Spinal cord (tissue), 9 donors: ENCODE measurements at regions not wholly inside any gene's neighbourhood (a gene's known extent, or its start where the extent isn't known, plus 50 kb on each side); places are given as distances from the start of the nearest gene placed in this dataset.

Experiments
- DNase-seq, 6 donors: peaks; one replicate each; pipeline versions ENCODE4 v3.0.0 to v3.0.0-alpha.2; 2013 to 2015; ENCODE audit warnings: low spot score in 6 of 6, low read depth in 4 of 6
- H3K27ac ChIP-seq: one replicate; pipeline ENCODE4 v1.5.1; 2013; ENCODE audit warnings: low read depth, low read length, control low read depth
- H3K27me3 ChIP-seq: one replicate; pipeline ENCODE4 v1.6.1; 2013; ENCODE audit warnings: low read length; ENCODE audit not compliant: control insufficient read depth, insufficient read depth
- H3K36me3 ChIP-seq: one replicate; pipeline ENCODE4 v1.6.1; 2013; ENCODE audit warnings: low read length; ENCODE audit not compliant: control insufficient read depth, insufficient read depth
- H3K4me1 ChIP-seq: one replicate; pipeline ENCODE4 v1.6.1; 2013; ENCODE audit warnings: low read length; ENCODE audit not compliant: control insufficient read depth, insufficient read depth
- H3K4me3 ChIP-seq: one replicate; pipeline ENCODE4 v1.5.1; 2013; ENCODE audit warnings: low read depth, low read length, control low read depth
- H3K9me3 ChIP-seq: one replicate; pipeline ENCODE4 v1.6.1; 2013; ENCODE audit warnings: low read length; ENCODE audit not compliant: control insufficient read depth, insufficient read depth
- WGBS: methylation state at CpG from one replicate; pipeline ENCODE4 v1.1.5; 2013; ENCODE audit warnings: missing lambda C conversion rate; ENCODE audit not compliant: insufficient coverage; 5-methylcytosine and 5-hydroxymethylcytosine counted together
- donor health status: healthy.

DNA sequence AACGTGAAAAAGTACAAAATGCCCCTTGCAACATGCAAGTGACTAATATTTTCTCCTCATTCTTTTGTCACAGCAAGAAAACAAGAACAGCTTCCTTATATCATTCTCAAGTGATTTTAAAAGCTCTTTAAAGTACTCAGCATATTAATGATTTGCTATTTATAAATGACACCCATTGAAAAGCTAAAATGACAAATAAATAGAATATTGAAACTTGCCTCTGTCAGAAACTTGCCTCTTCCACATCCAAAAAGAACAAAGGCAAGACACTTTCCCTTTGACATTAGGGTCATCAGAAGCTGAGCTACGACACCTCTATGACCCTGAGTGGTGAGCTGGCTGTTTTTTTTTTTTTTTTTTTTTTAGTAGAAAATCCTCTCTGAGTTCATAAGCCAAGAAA is 339.6 kb upstream of the ITGA1 start:
- H3K27me3 ChIP-seq = no peaks in the 10 kb centered on the region
- H3K36me3 ChIP-seq = no peaks in the 10 kb centered on the region
- no peak overlapping the region for H3K4me3 ChIP-seq
- no peak for DNase-seq
- no peak overlapping the region for H3K27ac ChIP-seq
- H3K9me3 ChIP-seq = no peaks in the 10 kb centered on the region
- H3K4me1 ChIP-seq = no peaks in the 10 kb centered on the region
- no CpG with 5 or more reads among the region's 2 CpGs for WGBS

DNA sequence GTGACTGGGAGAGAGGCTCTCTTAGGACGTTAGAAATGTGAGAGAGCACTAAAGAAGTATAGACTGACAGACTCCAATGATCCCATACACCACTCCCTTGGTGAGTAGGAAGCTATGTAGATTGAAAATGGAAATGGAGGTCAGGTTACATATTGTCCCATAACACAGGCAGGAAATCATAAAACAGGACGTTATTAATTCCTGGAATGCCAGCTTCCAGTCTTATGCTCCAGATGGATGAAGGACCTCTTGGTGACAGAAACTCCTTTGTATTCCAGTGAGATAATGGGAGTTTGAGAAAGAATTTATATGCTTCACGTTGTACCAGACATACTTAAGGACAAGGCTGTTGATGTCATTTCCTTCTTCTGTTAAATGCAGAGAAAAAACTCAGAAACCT is 338.2 kb upstream of the ITGA1 start:
- Histone ChIP-seq H3K27me3 (no peaks in the 10 kb centered on the region), H3K9me3 (no peaks in the 10 kb centered on the region), H3K4me1 (no peaks in the 10 kb centered on the region), H3K27ac (no peak overlapping the region), H3K4me3 (no peak overlapping the region), H3K36me3 (no peaks in the 10 kb centered on the region)
- WGBS = no CpG with 5 or more reads among the region's 3 CpGs
- no peak for DNase-seq

GRCh38 chr5:52452098-52452497 is 335.6 kb upstream of the ITGA1 start:
- WGBS = no CpG with 5 or more reads among the region's 1 CpG
- no peaks in the 10 kb centered on the region for H3K4me1 ChIP-seq
- no peak overlapping the region for H3K27ac ChIP-seq
- DNase-seq = peak in 1 of 6 donors; percentile 48
- H3K4me3 ChIP-seq = no peak overlapping the region
- H3K9me3 ChIP-seq = no peaks in the 10 kb centered on the region
- H3K36me3 ChIP-seq = no peaks in the 10 kb centered on the region
- no peaks in the 10 kb centered on the region for H3K27me3 ChIP-seq

- Histone ChIP-seq H3K36me3 (no peaks in the 10 kb centered on the region), H3K27me3 (no peaks in the 10 kb centered on the region), H3K27ac (no peak overlapping the region), H3K4me3 (no peak overlapping the region), H3K9me3 (no peaks in the 10 kb centered on the region), H3K4me1 (no peaks in the 10 kb centered on the region)
- WGBS = 67% methylated on average over 1 of the region's 2 CpGs
- no peak for DNase-seq
Observed at GRCh38 chr5:52453176-52453575, 334.5 kb upstream of the ITGA1 start.

GRCh38 chr5:52455920-52456319 is 331.8 kb upstream of the ITGA1 start:
- Histone ChIP-seq H3K4me1 (no peaks in the 10 kb centered on the region), H3K4me3 (no peak overlapping the region), H3K9me3 (no peaks in the 10 kb centered on the region), H3K27ac (no peak overlapping the region), H3K27me3 (no peaks in the 10 kb centered on the region), H3K36me3 (no peaks in the 10 kb centered on the region)
- DNase-seq = no peak
- 83% methylated on average over 2 of the region's 2 CpGs for WGBS

DNA sequence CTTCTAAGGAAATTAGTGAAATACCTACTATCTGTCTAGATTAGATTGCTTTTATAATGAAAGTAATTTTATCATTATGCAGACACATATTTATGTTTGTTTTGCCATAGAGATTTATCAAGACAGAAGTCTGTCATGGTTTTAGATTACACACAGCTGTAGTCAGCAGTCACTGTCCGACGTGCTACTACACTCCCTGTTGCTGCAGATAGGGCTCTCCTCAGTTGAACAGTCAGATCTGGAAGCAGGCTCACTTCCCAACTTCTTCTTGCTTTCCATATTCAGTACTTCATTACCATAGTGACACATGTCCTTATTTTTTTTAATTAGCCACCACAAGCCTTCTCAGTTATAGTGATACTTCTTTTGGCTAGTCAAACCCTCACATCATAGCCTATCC is 329.9 kb upstream of the ITGA1 start:
- no peak for DNase-seq
- Histone ChIP-seq H3K27ac (no peak overlapping the region), H3K27me3 (no peaks in the 10 kb centered on the region), H3K9me3 (no peaks in the 10 kb centered on the region), H3K4me1 (no peaks in the 10 kb centered on the region), H3K4me3 (no peak overlapping the region), H3K36me3 (no peaks in the 10 kb centered on the region)
- 50% methylated on average over 2 of the region's 2 CpGs for WGBS

- DNase-seq = peak in 2 of 6 donors; percentile 7 to 70
- H3K9me3 ChIP-seq = no peaks in the 10 kb centered on the region
- no peaks in the 10 kb centered on the region for H3K36me3 ChIP-seq
- no peak overlapping the region for H3K27ac ChIP-seq
- no peak overlapping the region for H3K4me3 ChIP-seq
- no CpG with 5 or more reads among the region's 4 CpGs for WGBS
- H3K4me1 ChIP-seq = no peaks in the 10 kb centered on the region
- no peaks in the 10 kb centered on the region for H3K27me3 ChIP-seq
Observed at GRCh38 chr5:52466113-52466512, 321.6 kb upstream of the ITGA1 start.

- H3K4me3 ChIP-seq = no peak overlapping the region
- H3K36me3 ChIP-seq = no peaks in the 10 kb centered on the region
- H3K4me1 ChIP-seq = no peaks in the 10 kb centered on the region
- H3K9me3 ChIP-seq = no peaks in the 10 kb centered on the region
- no peak for DNase-seq
- H3K27me3 ChIP-seq = no peaks in the 10 kb centered on the region
- no peak overlapping the region for H3K27ac ChIP-seq
- WGBS = 96% methylated on average over 5 of the region's 7 CpGs
Observed at GRCh38 chr5:52466749-52467520, 320.8 kb upstream of the ITGA1 start.

GRCh38 chr5:52468976-52469375 is 318.7 kb upstream of the ITGA1 start:
- Histone ChIP-seq H3K9me3 (no peaks in the 10 kb centered on the region), H3K4me1 (no peaks in the 10 kb centered on the region), H3K27ac (no peak overlapping the region), H3K4me3 (no peak overlapping the region), H3K36me3 (no peaks in the 10 kb centered on the region), H3K27me3 (no peaks in the 10 kb centered on the region)
- DNase-seq = no peak
- WGBS = no CpG with 5 or more reads among the region's 1 CpG

DNA sequence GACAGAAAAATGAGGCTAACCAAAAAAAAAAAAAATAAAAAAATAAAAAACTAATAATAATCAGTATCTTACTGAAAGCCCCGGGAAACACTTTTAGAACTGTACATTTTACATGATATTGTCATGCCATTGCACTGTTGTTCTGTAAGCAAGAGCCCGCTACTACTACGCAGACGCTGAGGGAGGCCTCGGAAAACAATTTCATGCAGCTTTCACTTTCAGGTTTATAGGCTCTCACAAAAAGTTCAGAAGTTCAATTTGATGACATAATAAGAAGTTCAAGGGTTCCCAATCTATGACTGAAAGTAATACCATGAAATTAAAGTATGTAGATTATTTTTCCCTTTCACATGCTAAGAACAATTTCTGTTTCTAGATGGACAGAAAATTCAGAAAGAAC is 318.3 kb upstream of the ITGA1 start:
- Histone ChIP-seq H3K4me1 (no peaks in the 10 kb centered on the region), H3K9me3 (no peaks in the 10 kb centered on the region), H3K4me3 (no peak overlapping the region), H3K27ac (no peak overlapping the region), H3K36me3 (no peaks in the 10 kb centered on the region), H3K27me3 (no peaks in the 10 kb centered on the region)
- DNase-seq = no peak
- no CpG with 5 or more reads among the region's 5 CpGs for WGBS
